Pancreas (tissue), 10 donors: ENCODE measurements at regions not wholly inside any gene's neighbourhood (a gene's known extent, or its start where the extent isn't known, plus 50 kb on each side); places are given as distances from the start of the nearest gene placed in this dataset.

Experiments used
- ATAC-seq, 4 donors: fragments of 200-7000 bp; cut with Tn5 transposase; one replicate each; pipeline versions ENCODE4 v1.8.0 to v1.9.1; 2020; ENCODE audit warnings: mild to moderate bottlenecking in 4 of 4, moderate library complexity in 4 of 4
- DNase-seq, 6 donors: peaks; one replicate each; pipeline ENCODE4 v3.0.0-alpha.2; 2020
- FAIRE-seq: peaks from 2 replicates; lab custom pipeline; 2012; peaks lifted over from hg19 to GRCh38; lab: Jason Lieb, UNC
- H3K27ac ChIP-seq, 4 donors: fragments of 200-600 bp; sonication (generic); 1 replicate in 3 of 4; 2 replicates in 1 of 4; pipeline versions ENCODE4 v1.5.0 to v1.8.0; 2020
- H3K27me3 ChIP-seq, 4 donors: fragments of 200-600 bp; one replicate each; pipeline ENCODE4 v1.8.0; 2021
- H3K36me3 ChIP-seq, 3 donors: fragments of 200-600 bp; sonication (generic) in 1 of 3; one replicate each; pipeline versions ENCODE4 v1.5.0 to v1.8.0; 2020 to 2021
- H3K4me1 ChIP-seq, 3 donors: fragments of 200-600 bp; one replicate each; pipeline ENCODE4 v1.8.0; 2021
- H3K4me3 ChIP-seq, 4 donors: fragments of 200-600 bp; sonication (generic) in 2 of 4; one replicate each; pipeline versions ENCODE4 v1.5.0 to v1.8.0; 2020 to 2021
- H3K9me3 ChIP-seq, 4 donors: fragments of 200-600 bp; one replicate each; pipeline ENCODE4 v1.8.0; 2021
- CTCF ChIP-seq, 4 donors: fragments of 200-600 bp; sonication (generic) in 3 of 4; IDR thresholded peaks; one replicate each; pipeline versions ENCODE4 v1.5.0 to v1.8.0; 2021; ENCODE audit warnings: antibody characterized with exemption in 4 of 4
- WGBS, 2 donors: extraction: QIAGEN DNeasy Blood & Tissue Kit; methylation state at CpG; one replicate each; pipeline ENCODE4 v1.1.7; 2013; 5-methylcytosine and 5-hydroxymethylcytosine counted together
- intact Hi-C, 3 donors: fragments of 100-400 bp; cut with DNase I; formaldehyde crosslinking; loops; one replicate each; pipeline versions ENCODE4 v1.11.1 to v1.14.2; 2022
- donor health status: healthy with polysubstance abuse.
- donor health status: DM: no; HTN: no; CAD: no; lungs with moderate emphysema.
- donor health status: DM: no; HTN: no; CAD: no.
- donor health status: control.
- donor health status: control.
- donor health status: Bipolar disorder and iron deficiency.
- donor health status: DM: yes; HTN: yes; CAD: no.
- donor health status: DM: no; HTN: no; CAD: no.
- donor health status: DM: no; HTN: no; CAD: no.
- donor health status: DM: yes; HTN: yes; CAD: no.

GRCh38 chr11:115843111-115843510, 338.9 kb upstream of the CADM1 start:
- H3K9me3 ChIP-seq, result no peaks in the 10 kb centered on the region
- no peak overlapping the region for H3K4me3 ChIP-seq
- intact Hi-C loops, result no loop called here
- FAIRE-seq (no peak), DNase-seq (no peak), ATAC-seq (no peak)
- WGBS, 2 donors, result 11 to 12% methylated on average over 1 of the region's 1 CpG
- no peak for TF ChIP-seq CTCF (IDR thresholded peaks at IDR 0.05)
- no peaks in the 10 kb centered on the region for H3K36me3 ChIP-seq
- H3K27ac ChIP-seq, result no peak overlapping the region
- H3K4me1 ChIP-seq, result peaks cover 0 to 4% (median 3%) of the 10 kb centered on the region in 3 donors
- H3K27me3 ChIP-seq, result no peaks in the 10 kb centered on the region

- no peak overlapping the region for H3K27ac ChIP-seq
- TF ChIP-seq CTCF (IDR thresholded peaks at IDR 0.05), result no peak
- no peaks in the 10 kb centered on the region for H3K9me3 ChIP-seq
- ATAC-seq, result no peak
- FAIRE-seq, result no peak
- WGBS, 2 donors, result 78 to 79% methylated on average over 1 of the region's 1 CpG
- no peak for DNase-seq
- no peaks in the 10 kb centered on the region for H3K36me3 ChIP-seq
- peaks cover 0 to 3% (median 0%) of the 10 kb centered on the region in 4 donors for H3K27me3 ChIP-seq
- no peaks in the 10 kb centered on the region for H3K4me1 ChIP-seq
- no peak overlapping the region for H3K4me3 ChIP-seq
- intact Hi-C loops, result no loop called here
Observed at GRCh38 chr11:115820026-115820425, 315.8 kb upstream of the CADM1 start.

GRCh38 chr11:115819014-115819413, 314.8 kb upstream of the CADM1 start:
- no peak for FAIRE-seq
- no peak overlapping the region for H3K4me3 ChIP-seq
- no peaks in the 10 kb centered on the region for H3K4me1 ChIP-seq
- H3K36me3 ChIP-seq, result no peaks in the 10 kb centered on the region
- 55 to 67% methylated on average over 3 of the region's 3 CpGs for WGBS, 2 donors
- DNase-seq, result no peak
- H3K27ac ChIP-seq, result no peak overlapping the region
- H3K27me3 ChIP-seq, result peaks cover 0 to 3% (median 0%) of the 10 kb centered on the region in 4 donors
- no peak for TF ChIP-seq CTCF (IDR thresholded peaks at IDR 0.05)
- ATAC-seq, result no peak
- intact Hi-C loops, result no loop called here
- no peaks in the 10 kb centered on the region for H3K9me3 ChIP-seq

- no peaks in the 10 kb centered on the region for H3K27me3 ChIP-seq
- WGBS, 2 donors, result 36 to 37% methylated on average over 6 of the region's 6 CpGs
- FAIRE-seq (no peak), ATAC-seq (no peak), DNase-seq (no peak)
- no peak for TF ChIP-seq CTCF (IDR thresholded peaks at IDR 0.05)
- intact Hi-C loops, result no loop called here
- no peak overlapping the region for H3K4me3 ChIP-seq
- H3K4me1 ChIP-seq, result no peaks in the 10 kb centered on the region
- H3K36me3 ChIP-seq, result no peaks in the 10 kb centered on the region
- no peak overlapping the region for H3K27ac ChIP-seq
- no peaks in the 10 kb centered on the region for H3K9me3 ChIP-seq
Observed at GRCh38 chr11:115817844-115818468, 313.7 kb upstream of the CADM1 start.

- H3K36me3 ChIP-seq, result no peaks in the 10 kb centered on the region
- ATAC-seq (no peak), DNase-seq (no peak), FAIRE-seq (no peak)
- no peaks in the 10 kb centered on the region for H3K4me1 ChIP-seq
- peaks cover 0 to 5% (median 0%) of the 10 kb centered on the region in 4 donors for H3K9me3 ChIP-seq
- no peak overlapping the region for H3K4me3 ChIP-seq
- H3K27me3 ChIP-seq, result no peaks in the 10 kb centered on the region
- intact Hi-C loops, result no loop called here
- no peak for TF ChIP-seq CTCF (IDR thresholded peaks at IDR 0.05)
- WGBS, 2 donors, result 60 to 75% methylated on average over 3 of the region's 3 CpGs
- H3K27ac ChIP-seq, result no peak overlapping the region
Observed at GRCh38 chr11:115808351-115808940, 304.2 kb upstream of the CADM1 start.
